H1 (cell line): ENCODE measurements at regions not wholly inside any gene's neighbourhood (a gene's known extent, or its start where the extent isn't known, plus 50 kb on each side); places are given as distances from the start of the nearest gene placed in this dataset.

Experiments
- CTCF ChIA-PET: fragments of 300-600 bp; sonication (Branson Sonifier 250); formaldehyde crosslinking; loops from one replicate; lab custom pipeline; 2021; ENCODE audit not compliant: partially characterized antibody; lab: Charles Lee
- POLR2A ChIA-PET: fragments of 300-600 bp; sonication (Branson Sonifier 250); formaldehyde crosslinking; loops from one replicate; lab custom pipeline; 2021; ENCODE audit warnings: inconsistent platforms; ENCODE audit not compliant: partially characterized antibody; lab: Charles Lee
- DNase-seq, 2 experiments: peaks; one replicate each; pipeline versions ENCODE4 v3.0.0 to v3.0.0-alpha.2; 2010 to 2022; ENCODE audit warnings: low spot score in 2 of 2, low read depth in 1 of 2, mixed read lengths in 1 of 2
- FAIRE-seq: peaks from 2 replicates; lab custom pipeline; 2011; peaks lifted over from hg19 to GRCh38; lab: Jason Lieb, UNC
- H2AFZ ChIP-seq: 2 replicates; pipeline ENCODE4 v1.8.1; 2012; ENCODE audit warnings: low read length, inconsistent platforms
- H2AK5ac ChIP-seq: 2 replicates; pipeline ENCODE4 v1.6.1; 2013; ENCODE audit warnings: low read depth, low read length
- H2BK120ac ChIP-seq: replicated peaks from 2 replicates; pipeline ENCODE3; 2013; ENCODE audit warnings: low read depth, low read length, inconsistent platforms
- H2BK12ac ChIP-seq: 2 replicates; pipeline ENCODE4 v1.6.1; 2013; ENCODE audit warnings: low read depth, low read length
- H2BK15ac ChIP-seq: 2 replicates; pipeline ENCODE4 v1.6.1; 2013; ENCODE audit warnings: low read length
- H2BK20ac ChIP-seq: 2 replicates; pipeline ENCODE4 v1.6.1; 2013; ENCODE audit warnings: low read length
- H2BK5ac ChIP-seq: 2 replicates; pipeline ENCODE4 v1.6.1; 2013; ENCODE audit warnings: low read depth, low read length
- H3K14ac ChIP-seq: 2 replicates; pipeline ENCODE4 v1.6.1; 2013; ENCODE audit warnings: inconsistent platforms; ENCODE audit not compliant: insufficient read length
- H3K18ac ChIP-seq: 2 replicates; pipeline ENCODE4 v1.6.1; 2013; ENCODE audit warnings: low read length; ENCODE audit errors: extremely low read depth
- H3K23ac ChIP-seq: 2 replicates; pipeline ENCODE4 v1.6.1; 2013; ENCODE audit warnings: inconsistent platforms; ENCODE audit not compliant: insufficient read length
- H3K23me2 ChIP-seq: 2 replicates; pipeline ENCODE4 v1.6.1; 2013; ENCODE audit warnings: low read depth, low read length
- H3K27ac ChIP-seq: 2 replicates; pipeline ENCODE4 v1.6.1; 2011; ENCODE audit warnings: low read depth, low read length, inconsistent platforms
- H3K27me3 ChIP-seq, 4 experiments: replicated peaks in 1 of 4; 1 replicate in 1 of 4; 2 replicates in 3 of 4; pipeline versions ENCODE4 v1.6.1 to v1.8.1; 2011 to 2013; ENCODE audit warnings: low read length in 3 of 4, mild to moderate bottlenecking in 3 of 4, inconsistent platforms in 2 of 4, mixed read lengths in 2 of 4, moderate library complexity in 1 of 4; ENCODE audit not compliant: control insufficient read depth in 3 of 4, insufficient read depth in 3 of 4; ENCODE audit errors: extremely low read depth in 1 of 4
- H3K36me3 ChIP-seq, 4 experiments: 2 replicates each; pipeline versions ENCODE4 v1.6.1 to v1.8.1; 2011 to 2013; ENCODE audit warnings: mild to moderate bottlenecking in 4 of 4, low read length in 3 of 4, moderate library complexity in 2 of 4, control low read depth in 1 of 4, inconsistent platforms in 1 of 4; ENCODE audit not compliant: insufficient read depth in 4 of 4, control insufficient read depth in 2 of 4
- H3K4ac ChIP-seq: replicated peaks from 2 replicates; pipeline ENCODE3; 2013; ENCODE audit warnings: low read length, low read depth, mixed read lengths, inconsistent platforms; ENCODE audit not compliant: insufficient read length
- H3K4me1 ChIP-seq, 4 experiments: replicated peaks in 1 of 4; 1 replicate in 1 of 4; 2 replicates in 3 of 4; pipeline versions ENCODE4 v1.6.1 to v1.8.1; 2011 to 2013; ENCODE audit warnings: low read length in 3 of 4, inconsistent platforms in 2 of 4, mixed read lengths in 1 of 4; ENCODE audit not compliant: insufficient read depth in 4 of 4, control insufficient read depth in 3 of 4
- H3K4me2 ChIP-seq, 2 experiments: 2 replicates each; pipeline versions ENCODE4 v1.6.1 to v1.8.1; 2011 to 2013; ENCODE audit warnings: low read depth in 2 of 2, low read length in 2 of 2, control low read depth in 1 of 2, inconsistent platforms in 1 of 2, mild to moderate bottlenecking in 1 of 2; ENCODE audit not compliant: insufficient read depth in 1 of 2
- H3K4me3 ChIP-seq, 4 experiments: fragments of 200-600, 300-600 bp in 1 of 4; sonication (generic), shearing (Covaris generic), sonication (Bioruptor Twin) in 1 of 4; 2 replicates each; pipeline versions ENCODE4 v1.5.1 to v1.8.1; 2011 to 2016; ENCODE audit warnings: low read length in 4 of 4, low read depth in 3 of 4, control low read depth in 2 of 4, inconsistent platforms in 2 of 4, mild to moderate bottlenecking in 2 of 4, mixed read lengths in 1 of 4, moderate library complexity in 1 of 4; ENCODE audit not compliant: insufficient read depth in 2 of 4; ENCODE audit errors: extremely low read depth in 1 of 4
- H3K56ac ChIP-seq: replicated peaks from 2 replicates; pipeline ENCODE3; 2013; ENCODE audit warnings: low read depth, mild to moderate bottlenecking, mixed read lengths, low read length, inconsistent platforms; ENCODE audit not compliant: insufficient read length
- H3K79me1 ChIP-seq: 2 replicates; pipeline ENCODE4 v1.6.1; 2013; ENCODE audit warnings: low read depth, low read length, control low read depth
- H3K79me2 ChIP-seq, 2 experiments: 2 replicates each; pipeline versions ENCODE4 v1.6.1 to v1.8.1; 2012 to 2013; ENCODE audit warnings: low read length in 2 of 2, mild to moderate bottlenecking in 2 of 2, inconsistent platforms in 1 of 2; ENCODE audit not compliant: insufficient read depth in 2 of 2, control insufficient read depth in 1 of 2
- H3K9ac ChIP-seq, 4 experiments: replicated peaks in 1 of 4; 1 replicate in 1 of 4; 2 replicates in 3 of 4; pipeline versions ENCODE4 v1.6.1 to v1.8.1; 2011 to 2013; ENCODE audit warnings: low read depth in 3 of 4, low read length in 3 of 4, control low read depth in 2 of 4, mild to moderate bottlenecking in 2 of 4, moderate library complexity in 2 of 4, inconsistent platforms in 1 of 4; ENCODE audit errors: extremely low read depth in 1 of 4
- H3K9me3 ChIP-seq, 2 experiments: 2 replicates each; pipeline versions ENCODE4 v1.6.1 to v1.8.1; 2012 to 2013; ENCODE audit warnings: mild to moderate bottlenecking in 2 of 2, moderate library complexity in 2 of 2, control low read depth in 1 of 2, inconsistent platforms in 1 of 2, low read depth in 1 of 2, low read length in 1 of 2, mixed read lengths in 1 of 2; ENCODE audit not compliant: insufficient read depth in 2 of 2
- H4K20me1 ChIP-seq, 2 experiments: replicated peaks in 1 of 2; 2 replicates each; pipeline versions ENCODE3 to v1.8.1; 2011 to 2013; ENCODE audit warnings: inconsistent platforms in 2 of 2, low read length in 2 of 2, mild to moderate bottlenecking in 1 of 2; ENCODE audit not compliant: insufficient read depth in 2 of 2, control insufficient read depth in 1 of 2
- H4K5ac ChIP-seq: 2 replicates; pipeline ENCODE4 v1.6.1; 2013; ENCODE audit warnings: low read length, low read depth, mixed read lengths, inconsistent platforms; ENCODE audit not compliant: insufficient read length
- H4K8ac ChIP-seq: 2 replicates; pipeline ENCODE4 v1.8.0; 2013; ENCODE audit warnings: mild to moderate bottlenecking, moderate library complexity, low read length, inconsistent platforms; ENCODE audit not compliant: insufficient read depth; ENCODE audit errors: extremely low read depth
- H4K91ac ChIP-seq: replicated peaks from 2 replicates; pipeline ENCODE3; 2013; ENCODE audit warnings: low read length, mixed read lengths, inconsistent platforms; ENCODE audit not compliant: insufficient read length
- BRCA1 ChIP-seq: IDR thresholded peaks from 2 replicates; pipeline ENCODE4 v1.6.1; 2012; ENCODE audit warnings: low read depth, low read length, improper control_type of control experiment
- CHD2 ChIP-seq: IDR thresholded peaks from 2 replicates; pipeline ENCODE4 v1.6.1; 2012; ENCODE audit warnings: low read length, improper control_type of control experiment
- E2F6 ChIP-seq: IDR thresholded peaks from 2 replicates; pipeline ENCODE4 v1.6.1; 2012; ENCODE audit warnings: inconsistent platforms
- FOSL1 ChIP-seq: IDR thresholded peaks from 2 replicates; pipeline ENCODE4 v1.6.1; 2011; ENCODE audit warnings: mild to moderate bottlenecking, low read depth, low read length, moderate library complexity; ENCODE audit not compliant: insufficient read depth
- GABPA ChIP-seq: IDR thresholded peaks from 2 replicates; pipeline ENCODE4 v1.6.1; 2011; ENCODE audit warnings: mild to moderate bottlenecking, low read length, moderate library complexity, borderline replicate concordance; ENCODE audit not compliant: insufficient read depth
- GTF2F1 ChIP-seq: IDR thresholded peaks from 2 replicates; pipeline ENCODE4 v1.6.1; 2012; ENCODE audit warnings: low read depth, low read length, improper control_type of control experiment, borderline replicate concordance
- JUN ChIP-seq: IDR thresholded peaks from 2 replicates; pipeline ENCODE4 v1.6.1; 2011; ENCODE audit warnings: low read depth, mild to moderate bottlenecking, improper control_type of control experiment, low read length
- MAFK ChIP-seq: IDR thresholded peaks from 2 replicates; pipeline ENCODE4 v1.6.1; 2012; ENCODE audit warnings: low read depth, mild to moderate bottlenecking, improper control_type of control experiment, low read length
- RXRA ChIP-seq: IDR thresholded peaks from 2 replicates; pipeline ENCODE4 v1.6.1; 2011; ENCODE audit warnings: low read depth, mild to moderate bottlenecking, low read length, moderate library complexity; ENCODE audit not compliant: insufficient read depth
- SAP30 ChIP-seq: fragments of 300-600 bp; sonication (generic); IDR thresholded peaks from 2 replicates; pipeline ENCODE4 v1.7.1; 2012; ENCODE audit warnings: low read length, moderate library complexity, mild to moderate bottlenecking, inconsistent platforms; ENCODE audit not compliant: insufficient read depth, insufficient replicate concordance
- SP1 ChIP-seq: IDR thresholded peaks from 2 replicates; pipeline ENCODE4 v1.6.1; 2011; ENCODE audit warnings: low read depth, low read length
- TAF7 ChIP-seq: optimal IDR thresholded peaks from 2 replicates; pipeline ENCODE3; 2011; ENCODE audit warnings: low read depth, mild to moderate bottlenecking, inconsistent platforms, low read length, moderate library complexity, borderline replicate concordance
- TBP ChIP-seq: IDR thresholded peaks from 2 replicates; pipeline ENCODE4 v1.6.1; 2011; ENCODE audit warnings: low read depth, low read length, improper control_type of control experiment
- WGBS, 2 experiments: shearing (Covaris generic) in 1 of 2; methylation state at CpG; one replicate each; pipeline versions ENCODE4 v1.1.6 to v1.1.7; 2013 to 2015; ENCODE audit warnings: low lambda C conversion rate in 2 of 2, mixed read lengths in 2 of 2, inconsistent platforms in 1 of 2, low coverage in 1 of 2, missing lambda C conversion rate in 1 of 2; ENCODE audit not compliant: insufficient replicate concordance in 2 of 2, insufficient coverage in 1 of 2, insufficient read length in 1 of 2; ENCODE audit errors: extremely low coverage in 1 of 2, missing lambda C conversion rate in 1 of 2; 5-methylcytosine and 5-hydroxymethylcytosine counted together
- TF ChIP-seq, protein P1 (sequence below): IDR thresholded peaks from 2 replicates; pipeline ENCODE4 v1.6.1; 2012; ENCODE audit warnings: inconsistent platforms

DNA sequence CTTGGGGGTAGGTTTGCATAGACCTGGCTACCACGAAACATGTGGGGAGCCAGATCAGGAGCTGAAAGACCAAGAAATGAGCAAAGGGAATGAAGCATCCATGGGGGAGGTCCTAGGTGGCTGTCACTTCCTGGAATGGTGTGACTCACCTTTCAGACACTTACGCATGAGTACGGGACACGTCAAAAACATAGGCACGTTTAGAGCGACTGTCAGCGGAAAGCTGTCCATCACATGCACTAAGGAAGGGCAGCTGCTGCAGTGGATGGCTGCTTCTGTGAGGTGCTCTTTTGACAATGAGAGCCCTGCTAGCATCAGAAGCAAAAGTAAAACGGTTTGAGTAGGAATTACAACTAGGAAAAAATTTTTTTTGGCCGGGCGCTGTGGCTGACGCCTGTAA, 244.6 kb upstream of the CCDC54 start:
- ChIA-PET POLR2A (no interaction called here), CTCF (no interaction called here)
- Histone ChIP-seq H2AK5ac (no peak overlapping the region), H2BK12ac (no peak overlapping the region), H3K4me3 (no peak overlapping the region), H3K14ac (no peak overlapping the region), H3K4me2 (no peak overlapping the region), H2BK120ac (no peak overlapping the region), H2BK5ac (no peak overlapping the region), H4K91ac (no peak overlapping the region), H3K79me2 (no peaks in the 10 kb centered on the region), H3K4ac (no peak overlapping the region), H3K4me1 (no peaks in the 10 kb centered on the region), H3K18ac (no peak overlapping the region), H3K79me1 (no peaks in the 10 kb centered on the region), H3K9ac (no peak overlapping the region), H4K20me1 (no peaks in the 10 kb centered on the region), H4K8ac (no peak overlapping the region), H3K23me2 (no peaks in the 10 kb centered on the region; the same call in 1 of the 2 replicates), H4K5ac (no peak overlapping the region), H2BK15ac (0 out of 2 replicates have a peak overlapping the region, but pooled peaks have one; percentile 25), H3K56ac (no peak overlapping the region), H3K23ac (no peak overlapping the region), H2AFZ (no peak overlapping the region), H3K27ac (no peak overlapping the region), H3K36me3 (no peaks in the 10 kb centered on the region), H2BK20ac (no peak overlapping the region; the same call in 1 of the 2 replicates), H3K9me3 (no peaks in the 10 kb centered on the region), H3K27me3 (no peaks in the 10 kb centered on the region)
- 95% methylated on average over 11 of the region's 11 CpGs; no CpG with 5 or more reads in 1 of the 2 experiments for WGBS, 2 experiments
- DNase-seq: no peak
- no peak for FAIRE-seq
- TF ChIP-seq, protein P1, sequence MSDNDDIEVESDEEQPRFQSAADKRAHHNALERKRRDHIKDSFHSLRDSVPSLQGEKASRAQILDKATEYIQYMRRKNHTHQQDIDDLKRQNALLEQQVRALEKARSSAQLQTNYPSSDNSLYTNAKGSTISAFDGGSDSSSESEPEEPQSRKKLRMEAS: no peak
- TF ChIP-seq CHD2 (no peak), JUN (no peak), GABPA (no peak), TAF7 (no peak), GTF2F1 (no peak), RXRA (no peak), MAFK (no peak), SAP30 (no peak), SP1 (no peak), E2F6 (no peak), TBP (no peak), BRCA1 (no peak), FOSL1 (no peak)
